ENCODE measurements at regions not wholly inside any gene's neighbourhood (a gene's known extent, or its start where the extent isn't known, plus 50 kb on each side); places are given as distances from the start of the nearest gene placed in this dataset.
A peak's percentile ranks its signal among the peaks of the same experiment; 100 is the strongest.

GRCh38 chr1:234969581-234970400 is 158.8 kb downstream of the TOMM20 start:
- WGBS (ENCODE audit: insufficient coverage, low coverage, missing lambda C conversion rate) = 93% methylated on average over 29 of the region's 37 CpGs
- DNase-seq (ENCODE audit: extremely low read depth in 1 of 4, low spot score in 3 of 4) = no peak
- Histone ChIP-seq H2AFZ (ENCODE audit: low read depth, low read length) (peak overlapping the region; percentile 83; the same call in 1 of the 2 replicates), H3K36me3 (ENCODE audit: control insufficient read depth, insufficient read depth, low read length) (no peaks in the 10 kb centered on the region), H3K9me1 (ENCODE audit: control insufficient read depth, insufficient read depth, low read length) (no peaks in the 10 kb centered on the region), H3K4me2 (ENCODE audit: insufficient read depth, low read length) (no peak overlapping the region), H4K20me1 (replicated peaks; ENCODE audit: control insufficient read depth, insufficient read depth, low read length) (no peaks in the 10 kb centered on the region), H3K4me3 (no peak overlapping the region), H3K27me3 (ENCODE audit: control insufficient read depth in 2 of 2, insufficient read depth in 2 of 2, low read length in 2 of 2) (no peaks in the 10 kb centered on the region), H3K4me1 (replicated peaks in 1 of 2; ENCODE audit: control insufficient read depth in 2 of 2, insufficient read depth in 2 of 2, low read length in 2 of 2) (peaks cover 18 to 60% of the 10 kb centered on the region in 2 experiments), H3K9ac (ENCODE audit: insufficient read depth in 1 of 2, low read depth in 2 of 2, low read length in 2 of 2) (no peak overlapping the region), H3K27ac (ENCODE audit: extremely low read depth, low read depth, low read length) (no peak overlapping the region), H3K79me2 (ENCODE audit: control insufficient read depth, insufficient read depth, low read length) (no peaks in the 10 kb centered on the region), H3K9me3 (replicated peaks; ENCODE audit: control insufficient read depth, insufficient read depth, low read depth, low read length) (no peaks in the 10 kb centered on the region)
- TF ChIP-seq TAF15 (IDR thresholded peaks at IDR 0.05; ENCODE audit: low read depth, low read length) = no peak
- TF ChIP-seq, protein P1, sequence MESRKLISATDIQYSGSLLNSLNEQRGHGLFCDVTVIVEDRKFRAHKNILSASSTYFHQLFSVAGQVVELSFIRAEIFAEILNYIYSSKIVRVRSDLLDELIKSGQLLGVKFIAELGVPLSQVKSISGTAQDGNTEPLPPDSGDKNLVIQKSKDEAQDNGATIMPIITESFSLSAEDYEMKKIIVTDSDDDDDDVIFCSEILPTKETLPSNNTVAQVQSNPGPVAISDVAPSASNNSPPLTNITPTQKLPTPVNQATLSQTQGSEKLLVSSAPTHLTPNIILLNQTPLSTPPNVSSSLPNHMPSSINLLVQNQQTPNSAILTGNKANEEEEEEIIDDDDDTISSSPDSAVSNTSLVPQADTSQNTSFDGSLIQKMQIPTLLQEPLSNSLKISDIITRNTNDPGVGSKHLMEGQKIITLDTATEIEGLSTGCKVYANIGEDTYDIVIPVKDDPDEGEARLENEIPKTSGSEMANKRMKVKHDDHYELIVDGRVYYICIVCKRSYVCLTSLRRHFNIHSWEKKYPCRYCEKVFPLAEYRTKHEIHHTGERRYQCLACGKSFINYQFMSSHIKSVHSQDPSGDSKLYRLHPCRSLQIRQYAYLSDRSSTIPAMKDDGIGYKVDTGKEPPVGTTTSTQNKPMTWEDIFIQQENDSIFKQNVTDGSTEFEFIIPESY (CRISPR knock-in tag; IDR thresholded peaks at IDR 0.05) = peak; percentile 22; the same call in 1 of the 2 replicates
- no peak for TF ChIP-seq ZZZ3 (IDR thresholded peaks at IDR 0.05)
- BruUV-seq (replicated peaks) = no TSS peak
- no peak for FAIRE-seq
- no peak for ATAC-seq
- ChIA-PET CTCF (ENCODE audit: low intra/inter-chr PET ratio) (no interaction called here), POLR2A (no interaction called here)
- in situ Hi-C loops (cut with MboI) = no loop called here
- intact Hi-C loops (cut with micrococcal nuclease) = loop anchor here (5.0 kb wide), 1 partner anchor 357 kb away; the partner anchor contains the start of gene IRF2BP2

All from K562 (cell line).